ENCODE measurements at regions not wholly inside any gene's neighbourhood (a gene's known extent, or its start where the extent isn't known, plus 50 kb on each side); places are given as distances from the start of the nearest gene placed in this dataset.
"Not testable (repeated sequence)": the region's sequence is repeated elsewhere in the genome, so short reads cannot be mapped to it uniquely, and the experiment has no call there.

DNA sequence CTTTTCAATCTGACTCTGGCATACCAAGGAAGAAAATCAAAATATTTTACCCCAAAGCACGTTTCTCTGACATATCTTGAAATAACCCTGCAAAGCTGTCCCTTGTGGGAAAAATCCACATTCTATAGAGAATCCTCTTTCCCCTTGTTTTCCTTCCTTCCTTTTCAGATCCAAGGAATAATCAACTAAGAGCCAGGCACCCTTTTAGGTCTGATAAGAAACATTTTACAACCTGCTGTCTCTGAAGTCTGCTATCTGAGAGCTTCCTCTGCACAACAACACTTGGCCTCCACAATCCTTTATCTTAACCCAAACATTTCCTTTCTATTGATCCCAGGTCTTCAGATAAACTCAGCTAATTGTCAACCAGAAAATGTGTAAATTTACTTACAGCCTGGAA is 224.1 kb upstream of the DGKB start:
- TF ChIP-seq, protein P1, sequence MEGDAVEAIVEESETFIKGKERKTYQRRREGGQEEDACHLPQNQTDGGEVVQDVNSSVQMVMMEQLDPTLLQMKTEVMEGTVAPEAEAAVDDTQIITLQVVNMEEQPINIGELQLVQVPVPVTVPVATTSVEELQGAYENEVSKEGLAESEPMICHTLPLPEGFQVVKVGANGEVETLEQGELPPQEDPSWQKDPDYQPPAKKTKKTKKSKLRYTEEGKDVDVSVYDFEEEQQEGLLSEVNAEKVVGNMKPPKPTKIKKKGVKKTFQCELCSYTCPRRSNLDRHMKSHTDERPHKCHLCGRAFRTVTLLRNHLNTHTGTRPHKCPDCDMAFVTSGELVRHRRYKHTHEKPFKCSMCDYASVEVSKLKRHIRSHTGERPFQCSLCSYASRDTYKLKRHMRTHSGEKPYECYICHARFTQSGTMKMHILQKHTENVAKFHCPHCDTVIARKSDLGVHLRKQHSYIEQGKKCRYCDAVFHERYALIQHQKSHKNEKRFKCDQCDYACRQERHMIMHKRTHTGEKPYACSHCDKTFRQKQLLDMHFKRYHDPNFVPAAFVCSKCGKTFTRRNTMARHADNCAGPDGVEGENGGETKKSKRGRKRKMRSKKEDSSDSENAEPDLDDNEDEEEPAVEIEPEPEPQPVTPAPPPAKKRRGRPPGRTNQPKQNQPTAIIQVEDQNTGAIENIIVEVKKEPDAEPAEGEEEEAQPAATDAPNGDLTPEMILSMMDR (conservative IDR thresholded peaks at IDR 0.05), result not testable (repeated sequence)
- not testable (repeated sequence) for TF ChIP-seq EZH2 (IDR thresholded peaks at IDR 0.05; ENCODE audit: low read depth)
